ENCODE measurements at regions not wholly inside any gene's neighbourhood (a gene's known extent, or its start where the extent isn't known, plus 50 kb on each side); places are given as distances from the start of the nearest gene placed in this dataset.

DNA sequence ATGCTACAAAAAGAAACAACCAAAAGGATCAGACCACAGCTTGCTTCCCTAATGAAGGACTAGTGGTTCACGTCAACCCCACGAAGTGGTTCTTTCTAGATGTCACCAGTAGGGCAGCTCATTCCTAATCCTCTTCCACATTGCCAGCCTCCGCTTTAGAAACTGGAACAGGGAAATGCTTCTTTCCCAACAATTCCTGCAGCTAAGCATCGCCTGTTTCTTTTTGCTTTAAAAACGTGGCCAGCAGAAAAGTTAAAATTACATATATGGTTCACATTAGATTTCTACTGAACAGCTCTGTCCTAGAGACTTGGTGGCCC, 100.2 kb downstream of the MTX3 start:
- H3K27me3 ChIP-seq (ENCODE audit: insufficient read depth, low read length), result no peaks in the 10 kb centered on the region
- H3K79me2 ChIP-seq (ENCODE audit: insufficient read depth, low read length), result no peaks in the 10 kb centered on the region
- intact Hi-C loops (cut with micrococcal nuclease), result no loop called here
- no peaks in the 10 kb centered on the region for H3K4me1 ChIP-seq (ENCODE audit: control insufficient read depth in 1 of 2, insufficient read depth in 2 of 2, low read length in 2 of 2)
- H2AFZ ChIP-seq (ENCODE audit: low read depth, low read length, poor library complexity, severe bottlenecking), result no peak overlapping the region
- CTCF ChIA-PET, result interaction anchor here (1.0 kb wide), 1 partner anchor 13 kb away, joined by 3 read pairs; no protein-coding TSS in a partner anchor
- RAD21 ChIA-PET (ENCODE audit: low non-redundant PET in 1 of 2, low total read pairs in 2 of 2, uncharacterized antibody in 2 of 2, unreplicated experiment in 2 of 2), result no interaction called here
- H3K4me2 ChIP-seq (ENCODE audit: low read length), result no peak overlapping the region
- no TSS peak for BruUV-seq (replicated peaks)
- no peak overlapping the region for H3K9ac ChIP-seq (ENCODE audit: low read length)
- no peak overlapping the region for H3K4me3 ChIP-seq (replicated peaks in 1 of 2; ENCODE audit: low read depth in 1 of 2, low read length in 2 of 2)
- no peaks in the 10 kb centered on the region for H3K36me3 ChIP-seq (ENCODE audit: control insufficient read depth in 1 of 2, insufficient read depth in 2 of 2, low read length in 2 of 2)
- no peak for ATAC-seq
- H3K9me3 ChIP-seq (ENCODE audit: control insufficient read depth in 1 of 2, insufficient read depth in 1 of 2, low read depth in 1 of 2, low read length in 2 of 2), result no peaks in the 10 kb centered on the region
- H3K9me2 ChIP-seq (ENCODE audit: insufficient read depth), result no peaks in the 10 kb centered on the region
- H4K20me1 ChIP-seq (ENCODE audit: insufficient read depth), result no peaks in the 10 kb centered on the region
- no peak for DNase-seq (ENCODE audit: low read depth, low spot score)
- TF ChIP-seq EGR1 (IDR thresholded peaks at IDR 0.05; ENCODE audit: low read depth) (no peak), ZFX (IDR thresholded peaks at IDR 0.05) (no peak), SIN3A (IDR thresholded peaks at IDR 0.05; ENCODE audit: low read depth) (no peak), EZH2phosphoT487 (IDR thresholded peaks at IDR 0.05; ENCODE audit: borderline replicate concordance) (no peak), YY1 (IDR thresholded peaks at IDR 0.05; ENCODE audit: extremely low read depth, insufficient replicate concordance, low read depth, low read length) (no peak), RAD21 (IDR thresholded peaks at IDR 0.05; ENCODE audit: low read depth) (no peak), CBX3 (IDR thresholded peaks at IDR 0.05; ENCODE audit: low read depth) (no peak), POLR2AphosphoS5 (IDR thresholded peaks at IDR 0.05; ENCODE audit: low read depth, low read length) (no peak), ZNF274 (IDR thresholded peaks at IDR 0.05; ENCODE audit: low read depth, low read length) (no peak), POLR2A (IDR thresholded peaks at IDR 0.05; ENCODE audit: borderline replicate concordance, extremely low read depth, insufficient read depth, insufficient read length) (no peak), ELF1 (IDR thresholded peaks at IDR 0.05; ENCODE audit: borderline replicate concordance, low read depth) (no peak), SP1 (IDR thresholded peaks at IDR 0.05; ENCODE audit: low read depth) (no peak), FOSL1 (IDR thresholded peaks at IDR 0.05; ENCODE audit: low read depth) (no peak), TCF7L2 (IDR thresholded peaks at IDR 0.05; ENCODE audit: borderline replicate concordance, extremely low read depth, insufficient read depth, insufficient read length) (no peak), JUND (IDR thresholded peaks at IDR 0.05) (no peak), CEBPB (IDR thresholded peaks at IDR 0.05; ENCODE audit: low read depth) (no peak)
- TF ChIP-seq, protein P1, sequence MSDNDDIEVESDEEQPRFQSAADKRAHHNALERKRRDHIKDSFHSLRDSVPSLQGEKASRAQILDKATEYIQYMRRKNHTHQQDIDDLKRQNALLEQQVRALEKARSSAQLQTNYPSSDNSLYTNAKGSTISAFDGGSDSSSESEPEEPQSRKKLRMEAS (IDR thresholded peaks at IDR 0.05), result no peak
- TF ChIP-seq, protein P2, sequence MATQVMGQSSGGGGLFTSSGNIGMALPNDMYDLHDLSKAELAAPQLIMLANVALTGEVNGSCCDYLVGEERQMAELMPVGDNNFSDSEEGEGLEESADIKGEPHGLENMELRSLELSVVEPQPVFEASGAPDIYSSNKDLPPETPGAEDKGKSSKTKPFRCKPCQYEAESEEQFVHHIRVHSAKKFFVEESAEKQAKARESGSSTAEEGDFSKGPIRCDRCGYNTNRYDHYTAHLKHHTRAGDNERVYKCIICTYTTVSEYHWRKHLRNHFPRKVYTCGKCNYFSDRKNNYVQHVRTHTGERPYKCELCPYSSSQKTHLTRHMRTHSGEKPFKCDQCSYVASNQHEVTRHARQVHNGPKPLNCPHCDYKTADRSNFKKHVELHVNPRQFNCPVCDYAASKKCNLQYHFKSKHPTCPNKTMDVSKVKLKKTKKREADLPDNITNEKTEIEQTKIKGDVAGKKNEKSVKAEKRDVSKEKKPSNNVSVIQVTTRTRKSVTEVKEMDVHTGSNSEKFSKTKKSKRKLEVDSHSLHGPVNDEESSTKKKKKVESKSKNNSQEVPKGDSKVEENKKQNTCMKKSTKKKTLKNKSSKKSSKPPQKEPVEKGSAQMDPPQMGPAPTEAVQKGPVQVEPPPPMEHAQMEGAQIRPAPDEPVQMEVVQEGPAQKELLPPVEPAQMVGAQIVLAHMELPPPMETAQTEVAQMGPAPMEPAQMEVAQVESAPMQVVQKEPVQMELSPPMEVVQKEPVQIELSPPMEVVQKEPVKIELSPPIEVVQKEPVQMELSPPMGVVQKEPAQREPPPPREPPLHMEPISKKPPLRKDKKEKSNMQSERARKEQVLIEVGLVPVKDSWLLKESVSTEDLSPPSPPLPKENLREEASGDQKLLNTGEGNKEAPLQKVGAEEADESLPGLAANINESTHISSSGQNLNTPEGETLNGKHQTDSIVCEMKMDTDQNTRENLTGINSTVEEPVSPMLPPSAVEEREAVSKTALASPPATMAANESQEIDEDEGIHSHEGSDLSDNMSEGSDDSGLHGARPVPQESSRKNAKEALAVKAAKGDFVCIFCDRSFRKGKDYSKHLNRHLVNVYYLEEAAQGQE (IDR thresholded peaks at IDR 0.05; ENCODE audit: low read depth), result no peak
- TF ChIP-seq, protein P3, sequence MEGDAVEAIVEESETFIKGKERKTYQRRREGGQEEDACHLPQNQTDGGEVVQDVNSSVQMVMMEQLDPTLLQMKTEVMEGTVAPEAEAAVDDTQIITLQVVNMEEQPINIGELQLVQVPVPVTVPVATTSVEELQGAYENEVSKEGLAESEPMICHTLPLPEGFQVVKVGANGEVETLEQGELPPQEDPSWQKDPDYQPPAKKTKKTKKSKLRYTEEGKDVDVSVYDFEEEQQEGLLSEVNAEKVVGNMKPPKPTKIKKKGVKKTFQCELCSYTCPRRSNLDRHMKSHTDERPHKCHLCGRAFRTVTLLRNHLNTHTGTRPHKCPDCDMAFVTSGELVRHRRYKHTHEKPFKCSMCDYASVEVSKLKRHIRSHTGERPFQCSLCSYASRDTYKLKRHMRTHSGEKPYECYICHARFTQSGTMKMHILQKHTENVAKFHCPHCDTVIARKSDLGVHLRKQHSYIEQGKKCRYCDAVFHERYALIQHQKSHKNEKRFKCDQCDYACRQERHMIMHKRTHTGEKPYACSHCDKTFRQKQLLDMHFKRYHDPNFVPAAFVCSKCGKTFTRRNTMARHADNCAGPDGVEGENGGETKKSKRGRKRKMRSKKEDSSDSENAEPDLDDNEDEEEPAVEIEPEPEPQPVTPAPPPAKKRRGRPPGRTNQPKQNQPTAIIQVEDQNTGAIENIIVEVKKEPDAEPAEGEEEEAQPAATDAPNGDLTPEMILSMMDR (IDR thresholded peaks at IDR 0.05 in 2 of 3, conservative IDR thresholded peaks at IDR 0.05 in 1 of 3; ENCODE audit: borderline replicate concordance in 1 of 3, insufficient read depth in 1 of 3, low read depth in 2 of 3, low read length in 2 of 3), result no peak
- TF ChIP-seq, protein P4, sequence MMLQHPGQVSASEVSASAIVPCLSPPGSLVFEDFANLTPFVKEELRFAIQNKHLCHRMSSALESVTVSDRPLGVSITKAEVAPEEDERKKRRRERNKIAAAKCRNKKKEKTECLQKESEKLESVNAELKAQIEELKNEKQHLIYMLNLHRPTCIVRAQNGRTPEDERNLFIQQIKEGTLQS (IDR thresholded peaks at IDR 0.05), result no peak
- POLR2A ChIA-PET, result no interaction called here
- no peak overlapping the region for H3K27ac ChIP-seq (ENCODE audit: low read depth, low read length)
